HFF-Myc (cell line): ENCODE measurements at regions not wholly inside any gene's neighbourhood (a gene's known extent, or its start where the extent isn't known, plus 50 kb on each side); places are given as distances from the start of the nearest gene placed in this dataset.
"Not testable (repeated sequence)": the region's sequence is repeated elsewhere in the genome, so short reads cannot be mapped to it uniquely, and the experiment has no call there.

Source experiments
- DNase-seq: peaks from one replicate; pipeline ENCODE4 v3.0.0-alpha.2; 2011; ENCODE audit warnings: low read depth; ENCODE audit errors: extremely low read depth
- H3K4me3 ChIP-seq: replicated peaks from 2 replicates; pipeline ENCODE4 v1.5.1; 2011; ENCODE audit warnings: low read depth, mild to moderate bottlenecking, control low read depth, low read length
- CTCF ChIP-seq: IDR thresholded peaks from 2 replicates; pipeline ENCODE4 v1.5.1; 2012; ENCODE audit warnings: mild to moderate bottlenecking, low read depth, low read length, control low read depth; ENCODE audit errors: missing control alignments

DNA sequence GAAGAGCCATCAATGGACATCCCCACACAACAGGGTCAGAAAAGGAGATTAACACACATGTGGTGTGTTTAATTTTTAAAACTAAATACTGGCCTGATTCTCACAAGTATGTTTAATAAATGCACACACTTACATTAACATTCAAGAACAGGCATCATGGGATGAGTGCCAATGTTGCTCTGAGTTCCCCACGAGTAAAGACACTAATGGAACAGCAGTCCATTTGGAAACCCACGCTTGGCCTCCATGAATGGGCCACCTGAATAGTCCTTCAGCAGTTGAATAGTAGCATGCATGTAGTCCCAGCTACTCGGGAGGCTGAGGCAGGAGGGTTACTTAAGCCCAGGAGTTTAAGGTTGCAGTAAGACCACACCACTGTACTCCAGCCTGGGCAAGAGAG, 195.2 kb upstream of the IPO5 start:
- no peak overlapping the region for H3K4me3 ChIP-seq
- TF ChIP-seq CTCF: no peak
- no peak for DNase-seq

DNA sequence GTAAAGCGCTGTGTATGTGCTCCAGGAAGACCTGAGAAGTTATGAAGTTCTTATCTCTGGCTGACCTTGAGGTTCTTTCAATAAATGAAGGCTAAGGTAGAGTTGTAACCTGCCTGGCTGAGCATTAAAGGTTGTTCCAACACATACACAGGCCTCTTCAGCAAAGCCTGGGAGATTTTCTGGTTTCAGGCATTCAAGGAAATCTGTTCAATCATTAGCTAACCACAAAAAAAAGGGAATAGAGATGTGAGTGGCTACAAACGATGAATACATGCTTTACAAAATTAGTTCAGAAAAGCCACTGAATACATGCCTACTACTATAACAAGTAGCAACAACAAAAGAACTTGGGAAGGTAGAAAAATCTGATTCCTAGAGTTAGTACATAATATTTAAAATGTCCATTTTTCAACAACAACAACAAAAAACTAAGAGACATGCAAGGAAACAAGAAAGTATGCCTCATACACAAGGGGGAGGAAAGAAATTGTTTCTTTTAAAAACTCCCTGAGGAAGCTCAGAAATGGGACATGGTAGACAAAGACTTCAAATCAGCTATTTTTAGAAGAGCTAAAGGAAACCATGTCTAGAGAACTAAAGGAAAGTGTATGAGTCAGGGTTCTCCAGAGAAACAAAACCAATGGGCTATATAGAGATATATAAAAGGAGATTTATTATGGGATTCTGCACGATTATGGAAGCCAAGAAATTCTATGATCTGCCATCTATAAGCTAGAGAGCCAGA, 191.5 kb upstream of the IPO5 start:
- H3K4me3 ChIP-seq: no peak overlapping the region
- no peak for TF ChIP-seq CTCF
- DNase-seq: no peak

DNA sequence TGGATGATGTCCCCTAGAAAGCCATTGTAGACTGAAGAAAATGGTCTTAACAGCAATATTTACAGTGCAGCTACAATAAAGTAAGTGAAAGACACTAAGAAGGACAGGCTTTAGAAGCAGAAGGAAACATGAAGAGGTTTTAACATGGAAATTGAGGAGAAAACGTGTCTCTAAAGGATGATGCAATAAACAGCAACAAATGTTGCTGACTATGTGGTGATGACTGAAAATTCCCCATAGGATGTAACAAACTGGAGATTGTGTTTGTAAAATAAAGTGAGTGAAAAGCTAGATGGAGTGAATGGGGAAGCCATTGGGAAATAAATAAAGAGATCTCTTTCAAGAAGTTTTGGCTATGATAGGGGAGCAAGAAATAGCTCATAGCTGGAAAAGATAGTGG, 186.7 kb upstream of the IPO5 start:
- H3K4me3 ChIP-seq: no peak overlapping the region
- TF ChIP-seq CTCF: no peak
- DNase-seq: no peak

DNA sequence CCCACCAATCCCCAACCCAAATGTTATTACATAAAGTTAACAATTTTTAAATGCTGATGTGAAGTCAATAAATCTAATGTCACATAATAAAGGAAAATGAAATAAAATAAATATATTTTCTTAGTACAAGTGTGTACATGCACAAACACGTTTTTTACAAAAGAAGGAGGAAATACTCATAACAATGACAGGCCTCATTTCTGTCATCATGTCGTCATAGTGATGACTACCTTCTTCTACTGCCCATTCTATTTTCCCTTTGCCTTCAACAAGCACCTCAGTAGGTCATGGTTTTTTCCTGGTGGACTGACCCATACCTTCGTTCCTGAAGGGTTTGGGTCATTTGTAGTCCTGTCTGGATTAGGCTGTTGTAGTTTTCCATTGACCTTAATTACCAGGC, 185.3 kb upstream of the IPO5 start:
- no peak for TF ChIP-seq CTCF
- H3K4me3 ChIP-seq: no peak overlapping the region
- DNase-seq: no peak

- DNase-seq, H3K4me3 ChIP-seq: not testable (repeated sequence)
These were observed 183.2 kb upstream of the IPO5 start for GRCh38 chr13:97770231-97770630.

GRCh38 chr13:97772466-97772865, 181.0 kb upstream of the IPO5 start:
- DNase-seq: not testable (repeated sequence)

GRCh38 chr13:97774391-97775100, 178.9 kb upstream of the IPO5 start:
- DNase-seq, H3K4me3 ChIP-seq: not testable (repeated sequence)

More at GRCh38 chr13:97772466-97772865, 181.0 kb upstream of the IPO5 start:
- H3K4me3 ChIP-seq: not testable (repeated sequence)

- no peak for DNase-seq
- no peak overlapping the region for H3K4me3 ChIP-seq
- no peak for TF ChIP-seq CTCF
These were observed 173.0 kb upstream of the IPO5 start for GRCh38 chr13:97780486-97780885.
